GM19239 (cell line): ENCODE measurements at regions not wholly inside any gene's neighbourhood (a gene's known extent, or its start where the extent isn't known, plus 50 kb on each side); places are given as distances from the start of the nearest gene placed in this dataset.

Source experiments
- DNase-seq: peaks from one replicate; pipeline ENCODE4 v3.0.0; 2011; ENCODE audit warnings: low spot score; ENCODE audit not compliant: insufficient read length
- FAIRE-seq: peaks from 2 replicates; lab custom pipeline; 2011; peaks lifted over from hg19 to GRCh38; lab: Jason Lieb, UNC

- no peak for DNase-seq
- FAIRE-seq = no peak
Measured at GRCh38 chr4:10182446-10183424, 66.1 kb upstream of the WDR1 start.

GRCh38 chr4:10181745-10182445, 65.3 kb upstream of the WDR1 start:
- FAIRE-seq = no peak

GRCh38 chr4:10180927-10181744, 64.5 kb upstream of the WDR1 start:
- FAIRE-seq (peak; percentile 47), DNase-seq (peak; percentile 40)

More at GRCh38 chr4:10181745-10182445, 65.3 kb upstream of the WDR1 start:
- DNase-seq = no peak

GRCh38 chr4:10180603-10180926, 64.0 kb upstream of the WDR1 start:
- FAIRE-seq (no peak), DNase-seq (no peak)

GRCh38 chr4:10179957-10180602, 63.5 kb upstream of the WDR1 start:
- no peak for FAIRE-seq
- DNase-seq = no peak

GRCh38 chr4:10178763-10179162, 62.2 kb upstream of the WDR1 start:
- no peak for DNase-seq
- FAIRE-seq = no peak

- DNase-seq = no peak
- no peak for FAIRE-seq
Measured at GRCh38 chr4:10175626-10176025, 59.0 kb upstream of the WDR1 start.

- DNase-seq = no peak
- FAIRE-seq = no peak
Measured at GRCh38 chr4:10173754-10174749, 57.5 kb upstream of the WDR1 start.

- FAIRE-seq (no peak), DNase-seq (no peak)
Measured at GRCh38 chr4:10173037-10173753, 56.6 kb upstream of the WDR1 start.

GRCh38 chr4:10172278-10172921, 55.8 kb upstream of the WDR1 start:
- FAIRE-seq (no peak), DNase-seq (no peak)

GRCh38 chr4:10171055-10171454, 54.5 kb upstream of the WDR1 start:
- DNase-seq = no peak
- no peak for FAIRE-seq

- DNase-seq (no peak), FAIRE-seq (no peak)
Measured at GRCh38 chr4:10169839-10170387, 53.3 kb upstream of the WDR1 start.

GRCh38 chr4:10168151-10168550, 51.6 kb upstream of the WDR1 start:
- FAIRE-seq (no peak), DNase-seq (no peak)

GRCh38 chr4:10167201-10167600, 50.6 kb upstream of the WDR1 start:
- DNase-seq = no peak
- FAIRE-seq = no peak
